ENCODE measurements at regions not wholly inside any gene's neighbourhood (a gene's known extent, or its start where the extent isn't known, plus 50 kb on each side); places are given as distances from the start of the nearest gene placed in this dataset.

- Histone ChIP-seq H3K4me3 (ENCODE audit: low read length, poor library complexity, severe bottlenecking) (no peak overlapping the region), H3F3A (ENCODE audit: low read depth) (no peaks in the 10 kb centered on the region), H3K36me3 (ENCODE audit: insufficient read depth, low read length) (no peaks in the 10 kb centered on the region), H3K4me2 (ENCODE audit: low read depth, low read length, poor library complexity, severe bottlenecking) (no peak overlapping the region), H3K9me3 (ENCODE audit: insufficient read depth, low read depth, low read length) (peaks cover 6% of the 10 kb centered on the region; the same call in 1 of the 2 replicates), H3K4me1 (ENCODE audit: insufficient read depth, low read length, poor library complexity, severe bottlenecking) (no peaks in the 10 kb centered on the region), H4K20me1 (ENCODE audit: insufficient read depth, low read length, poor library complexity, severe bottlenecking) (no peaks in the 10 kb centered on the region), H3K79me2 (ENCODE audit: insufficient read depth, low read length) (no peaks in the 10 kb centered on the region), H3K9ac (ENCODE audit: low read depth, low read length, poor library complexity, severe bottlenecking) (no peak overlapping the region), H3K9me2 (replicated peaks; ENCODE audit: low read depth, low read length) (no peaks in the 10 kb centered on the region), H3K27me3 (ENCODE audit: insufficient read depth, low read length, poor library complexity, severe bottlenecking) (no peaks in the 10 kb centered on the region), H2AFZ (ENCODE audit: low read length) (no peak overlapping the region)
- TF ChIP-seq, protein P1, sequence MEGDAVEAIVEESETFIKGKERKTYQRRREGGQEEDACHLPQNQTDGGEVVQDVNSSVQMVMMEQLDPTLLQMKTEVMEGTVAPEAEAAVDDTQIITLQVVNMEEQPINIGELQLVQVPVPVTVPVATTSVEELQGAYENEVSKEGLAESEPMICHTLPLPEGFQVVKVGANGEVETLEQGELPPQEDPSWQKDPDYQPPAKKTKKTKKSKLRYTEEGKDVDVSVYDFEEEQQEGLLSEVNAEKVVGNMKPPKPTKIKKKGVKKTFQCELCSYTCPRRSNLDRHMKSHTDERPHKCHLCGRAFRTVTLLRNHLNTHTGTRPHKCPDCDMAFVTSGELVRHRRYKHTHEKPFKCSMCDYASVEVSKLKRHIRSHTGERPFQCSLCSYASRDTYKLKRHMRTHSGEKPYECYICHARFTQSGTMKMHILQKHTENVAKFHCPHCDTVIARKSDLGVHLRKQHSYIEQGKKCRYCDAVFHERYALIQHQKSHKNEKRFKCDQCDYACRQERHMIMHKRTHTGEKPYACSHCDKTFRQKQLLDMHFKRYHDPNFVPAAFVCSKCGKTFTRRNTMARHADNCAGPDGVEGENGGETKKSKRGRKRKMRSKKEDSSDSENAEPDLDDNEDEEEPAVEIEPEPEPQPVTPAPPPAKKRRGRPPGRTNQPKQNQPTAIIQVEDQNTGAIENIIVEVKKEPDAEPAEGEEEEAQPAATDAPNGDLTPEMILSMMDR (conservative IDR thresholded peaks at IDR 0.05; ENCODE audit: low read length), result no peak
- TF ChIP-seq EZH2phosphoT487 (IDR thresholded peaks at IDR 0.05; ENCODE audit: borderline replicate concordance), result no peak
Measured at GRCh38 chr5:1997640-1998347, 115.1 kb upstream of the IRX4 start.

DNA sequence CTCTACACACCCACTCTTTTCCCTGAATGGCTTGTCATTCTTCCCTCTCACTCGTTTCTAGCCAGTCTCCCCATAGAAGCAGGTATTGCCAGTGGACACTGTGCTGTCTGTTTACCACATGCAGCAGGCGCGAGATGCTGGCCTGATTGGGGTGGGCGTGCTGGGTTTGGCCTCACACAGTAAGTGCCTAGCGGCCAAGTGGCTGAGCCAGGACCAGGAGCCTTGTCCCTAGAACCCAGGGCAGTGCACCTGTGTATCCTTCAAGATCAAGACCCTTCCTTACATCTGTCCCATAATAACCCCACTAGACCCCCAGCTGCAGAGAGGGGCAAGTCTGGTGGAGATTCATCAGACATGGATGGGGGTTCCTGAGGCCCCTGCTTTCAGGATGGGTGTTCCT lies 112.8 kb upstream of the IRX4 start:
- Histone ChIP-seq H3K27me3 (ENCODE audit: insufficient read depth, low read length, poor library complexity, severe bottlenecking) (no peaks in the 10 kb centered on the region), H3K79me2 (ENCODE audit: insufficient read depth, low read length) (no peaks in the 10 kb centered on the region), H3K9me3 (ENCODE audit: insufficient read depth, low read depth, low read length) (peaks cover 6% of the 10 kb centered on the region; the same call in 1 of the 2 replicates), H3K4me2 (ENCODE audit: low read depth, low read length, poor library complexity, severe bottlenecking) (no peak overlapping the region), H3K4me3 (ENCODE audit: low read length, poor library complexity, severe bottlenecking) (no peak overlapping the region), H3K9ac (ENCODE audit: low read depth, low read length, poor library complexity, severe bottlenecking) (no peak overlapping the region), H3F3A (ENCODE audit: low read depth) (no peaks in the 10 kb centered on the region), H2AFZ (ENCODE audit: low read length) (no peak overlapping the region), H3K4me1 (ENCODE audit: insufficient read depth, low read length, poor library complexity, severe bottlenecking) (no peaks in the 10 kb centered on the region), H3K36me3 (ENCODE audit: insufficient read depth, low read length) (no peaks in the 10 kb centered on the region), H4K20me1 (ENCODE audit: insufficient read depth, low read length, poor library complexity, severe bottlenecking) (no peaks in the 10 kb centered on the region), H3K9me2 (replicated peaks; ENCODE audit: low read depth, low read length) (no peaks in the 10 kb centered on the region)
- no peak for TF ChIP-seq EZH2phosphoT487 (IDR thresholded peaks at IDR 0.05; ENCODE audit: borderline replicate concordance)
- TF ChIP-seq, protein P1 (conservative IDR thresholded peaks at IDR 0.05; ENCODE audit: low read length), result no peak

DNA sequence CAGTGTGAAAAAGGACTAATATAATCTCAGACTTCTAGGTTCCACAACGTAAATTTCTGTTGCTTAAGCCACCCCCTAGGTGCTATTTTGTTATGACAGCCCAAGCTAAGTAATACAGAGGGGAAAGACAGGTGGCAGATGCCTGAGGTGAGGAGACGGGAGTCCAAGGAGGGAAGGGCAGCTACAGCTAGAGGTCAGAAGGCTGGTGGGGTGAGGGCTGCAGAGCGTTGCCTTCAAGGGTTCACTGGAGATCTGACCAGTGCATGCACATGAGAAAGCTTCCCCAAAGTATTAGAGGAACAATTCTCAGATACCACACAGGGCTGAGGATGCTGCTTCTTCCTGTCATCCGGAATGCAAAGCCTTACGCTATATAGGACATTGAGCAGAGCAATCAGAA lies 104.7 kb upstream of the IRX4 start:
- TF ChIP-seq EZH2phosphoT487 (IDR thresholded peaks at IDR 0.05; ENCODE audit: borderline replicate concordance), result no peak
- TF ChIP-seq, protein P1 (conservative IDR thresholded peaks at IDR 0.05; ENCODE audit: low read length), result no peak
- Histone ChIP-seq H3K36me3 (ENCODE audit: insufficient read depth, low read length) (no peaks in the 10 kb centered on the region), H3K9ac (ENCODE audit: low read depth, low read length, poor library complexity, severe bottlenecking) (no peak overlapping the region), H3K4me1 (ENCODE audit: insufficient read depth, low read length, poor library complexity, severe bottlenecking) (no peaks in the 10 kb centered on the region), H3K4me3 (ENCODE audit: low read length, poor library complexity, severe bottlenecking) (no peak overlapping the region), H3K79me2 (ENCODE audit: insufficient read depth, low read length) (no peaks in the 10 kb centered on the region), H3K27me3 (ENCODE audit: insufficient read depth, low read length, poor library complexity, severe bottlenecking) (no peaks in the 10 kb centered on the region), H4K20me1 (ENCODE audit: insufficient read depth, low read length, poor library complexity, severe bottlenecking) (no peaks in the 10 kb centered on the region), H3K4me2 (ENCODE audit: low read depth, low read length, poor library complexity, severe bottlenecking) (no peak overlapping the region), H3K9me2 (replicated peaks; ENCODE audit: low read depth, low read length) (no peaks in the 10 kb centered on the region), H3F3A (ENCODE audit: low read depth) (no peaks in the 10 kb centered on the region), H2AFZ (ENCODE audit: low read length) (no peak overlapping the region), H3K9me3 (ENCODE audit: insufficient read depth, low read depth, low read length) (no peaks in the 10 kb centered on the region)

Measured in Loucy (cell line).